DMS153 treated with DMSO at 0.1 percent for 48 hours (cell line): ENCODE measurements at regions not wholly inside any gene's neighbourhood (a gene's known extent, or its start where the extent isn't known, plus 50 kb on each side); places are given as distances from the start of the nearest gene placed in this dataset.

ENCODE experiments used
- DNase-seq: peaks from one replicate; lab custom pipeline; 2025; ENCODE audit not compliant: unreplicated experiment; lab: John Stamatoyannopoulos, UW

- no peak for DNase-seq
These were observed 314.6 kb upstream of the STT3B start for GRCh38 chr3:31218082-31218481.

DNA sequence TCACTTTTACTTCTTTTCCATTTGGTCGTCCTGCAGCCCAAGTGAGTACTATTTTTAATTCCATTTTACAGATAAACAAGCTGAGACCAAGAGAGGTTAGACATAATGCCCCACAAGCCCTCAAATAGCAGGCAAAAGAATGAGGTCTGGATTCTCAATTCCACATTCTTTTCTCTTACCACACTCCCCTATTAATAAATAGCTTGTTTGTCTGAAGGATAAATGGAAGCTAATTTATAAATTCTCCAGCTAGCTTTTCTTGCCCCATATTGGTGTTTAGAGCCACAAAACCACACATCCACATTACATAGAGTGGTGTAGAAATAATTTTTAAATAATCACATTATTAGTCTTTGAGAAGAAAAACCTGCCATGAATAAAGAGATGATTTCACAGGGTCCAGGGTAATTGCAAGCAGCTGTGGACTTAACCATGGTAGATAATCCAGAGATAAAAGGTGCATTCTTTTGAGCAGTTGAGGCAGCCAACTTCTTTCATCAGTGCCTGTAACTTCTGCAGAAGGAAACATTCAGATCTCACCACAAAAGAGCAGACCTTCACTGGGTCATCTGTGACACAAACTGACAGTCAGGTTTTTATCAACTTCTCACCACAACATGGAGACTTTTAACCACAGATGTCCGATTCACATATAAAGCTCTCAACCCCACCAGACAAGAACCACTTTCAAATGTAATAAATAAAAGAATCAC is 313.4 kb upstream of the STT3B start:
- DNase-seq = no peak

GRCh38 chr3:31220431-31220830 is 312.3 kb upstream of the STT3B start:
- no peak for DNase-seq

GRCh38 chr3:31223278-31223677 is 309.4 kb upstream of the STT3B start:
- DNase-seq = no peak

DNA sequence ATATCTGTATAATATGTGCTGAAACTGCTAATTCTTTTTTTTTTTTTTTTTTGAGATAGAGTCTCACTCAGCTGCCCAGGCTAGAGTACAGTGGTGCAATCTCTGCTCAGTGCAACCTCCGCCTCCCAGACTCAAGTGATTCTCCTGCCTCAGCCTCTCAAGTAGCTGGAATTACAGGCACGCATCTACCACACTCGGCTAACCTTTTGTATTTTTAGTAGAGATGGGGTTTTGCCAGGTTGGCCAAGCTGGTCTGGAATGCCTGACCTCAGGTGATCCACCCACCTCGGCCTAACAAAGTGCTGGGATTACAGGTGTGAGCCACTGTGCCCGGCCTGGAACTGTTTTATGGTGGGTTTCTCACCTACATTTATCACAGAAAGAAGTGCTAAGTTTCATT is 307.8 kb upstream of the STT3B start:
- DNase-seq = no peak

DNA sequence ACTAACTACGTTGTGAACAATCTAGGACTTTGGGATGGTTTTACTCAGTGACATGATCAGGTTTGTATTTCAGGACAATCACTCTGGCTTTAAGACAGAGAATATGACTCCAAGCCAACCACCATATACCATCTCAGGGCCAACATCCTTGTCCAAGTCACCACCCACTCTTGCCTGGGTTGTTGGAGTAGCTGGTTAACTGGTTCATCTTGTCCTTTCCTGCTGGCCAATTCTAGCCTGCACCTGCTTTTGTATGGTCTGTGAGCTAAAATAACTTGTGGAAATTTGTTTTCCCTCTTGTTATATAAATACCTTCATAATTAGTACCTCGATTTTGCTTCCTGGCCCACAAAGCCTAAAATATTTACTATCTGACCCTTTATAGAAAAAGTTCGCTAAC is 306.8 kb upstream of the STT3B start:
- DNase-seq = no peak

DNA sequence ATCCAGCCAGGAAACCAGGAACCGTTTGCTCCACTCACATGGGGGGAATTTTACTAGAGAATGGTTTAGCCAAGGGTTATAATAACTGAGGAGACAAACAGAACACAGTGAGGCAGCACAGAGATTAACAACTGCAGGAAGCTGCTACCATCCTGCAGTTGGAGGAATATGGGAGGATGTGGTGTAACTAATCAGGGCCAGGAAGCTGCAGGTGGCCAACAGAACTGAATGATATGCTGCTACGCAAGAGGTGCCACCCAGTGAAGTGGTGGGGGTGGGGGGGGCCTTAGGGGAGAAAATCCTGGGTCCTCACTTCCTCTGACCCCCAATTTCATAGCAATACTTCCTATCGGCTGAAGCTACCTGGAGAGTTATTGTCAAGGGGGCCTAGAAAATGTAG is 306.4 kb upstream of the STT3B start:
- no peak for DNase-seq

GRCh38 chr3:31227131-31227562 is 305.6 kb upstream of the STT3B start:
- no peak for DNase-seq

DNA sequence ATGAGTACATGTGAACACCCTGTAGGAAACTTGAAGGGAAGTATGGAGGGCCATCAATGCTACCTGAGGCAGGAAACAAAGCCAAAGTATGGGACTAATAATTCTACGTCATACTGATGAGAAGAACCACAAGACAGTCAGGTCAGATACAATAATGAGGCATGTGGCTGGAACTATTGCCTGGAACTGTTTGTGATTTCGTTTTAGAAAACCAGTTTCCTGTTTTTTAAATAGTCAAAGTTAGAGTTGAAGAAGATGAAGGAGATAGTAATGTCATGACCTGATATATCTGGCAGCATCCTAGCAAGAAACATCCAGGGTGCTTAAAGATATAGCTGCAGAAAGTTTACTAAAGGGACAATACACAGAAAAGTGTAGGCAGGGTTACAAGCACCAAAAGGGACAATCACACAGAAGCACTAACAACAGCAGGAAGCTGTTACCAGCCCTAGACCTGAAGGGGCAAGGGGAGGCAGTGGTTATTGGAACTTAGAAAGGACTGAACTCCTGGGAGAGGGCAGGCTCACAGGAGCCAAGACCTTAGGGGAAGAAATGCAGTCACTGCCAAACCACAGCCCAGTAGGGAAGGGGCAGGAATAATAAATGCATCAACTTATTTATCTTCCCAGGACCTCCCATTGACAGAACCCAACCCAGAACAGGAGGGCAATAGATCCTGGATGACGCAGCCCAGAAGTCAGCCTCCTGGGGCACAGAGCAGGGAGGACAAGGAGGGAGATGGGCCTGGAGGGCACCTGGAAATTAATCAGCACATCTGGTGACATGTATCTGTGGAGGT is 302.1 kb upstream of the STT3B start:
- DNase-seq = no peak

- no peak for DNase-seq
These were observed 300.4 kb upstream of the STT3B start for GRCh38 chr3:31232055-31233025.

GRCh38 chr3:31234145-31234544 is 298.6 kb upstream of the STT3B start:
- no peak for DNase-seq

DNA sequence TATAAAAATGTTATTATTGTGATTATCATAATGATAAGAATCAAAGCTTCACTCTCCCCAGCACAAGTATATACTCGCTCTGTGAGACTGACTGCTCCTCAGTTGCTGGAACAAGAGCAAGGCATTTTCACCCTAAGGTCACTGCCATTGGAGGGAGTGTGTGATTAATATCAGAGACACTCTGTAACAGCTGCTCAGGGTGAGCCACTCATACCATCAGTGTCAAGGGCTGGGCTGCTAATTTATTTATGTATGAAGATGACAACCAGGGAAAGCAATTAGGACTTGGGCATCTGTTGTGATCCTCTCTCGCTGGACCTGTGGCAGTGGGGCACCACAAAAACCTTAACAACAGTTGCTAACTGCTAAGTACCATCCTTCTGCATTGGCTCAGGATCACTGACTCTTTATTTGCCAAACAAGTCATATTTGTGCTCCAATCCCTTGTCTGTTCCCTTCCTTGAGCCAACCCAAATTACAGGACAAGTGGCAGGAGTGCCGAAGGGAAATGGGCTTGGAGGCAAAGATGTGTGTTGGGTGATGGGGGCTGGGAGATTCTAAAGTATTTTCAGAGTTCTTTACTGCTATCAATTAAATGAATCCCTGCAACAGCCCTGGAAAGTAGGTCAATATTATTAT is 297.5 kb upstream of the STT3B start:
- no peak for DNase-seq

DNA sequence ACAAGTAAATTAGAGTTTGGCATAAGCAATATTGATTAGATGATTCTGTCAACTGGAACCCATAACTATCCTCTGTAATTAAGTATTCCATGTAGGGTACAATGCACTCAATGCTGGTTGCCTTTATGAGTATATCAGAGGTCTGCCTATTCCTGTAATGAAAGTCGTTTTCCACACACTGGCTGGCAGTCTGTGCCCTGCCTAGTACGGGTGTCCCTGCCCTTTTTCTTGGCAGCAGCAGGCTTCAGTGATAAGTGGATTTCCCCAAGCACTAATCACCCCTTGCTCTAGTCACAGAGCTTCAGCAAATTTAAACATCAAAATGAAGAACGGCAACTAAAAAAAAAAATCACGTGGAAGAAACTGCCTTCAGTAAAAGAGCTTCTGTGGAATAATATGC is 294.8 kb upstream of the STT3B start:
- DNase-seq = no peak

- no peak for DNase-seq
These were observed 292.7 kb upstream of the STT3B start for GRCh38 chr3:31240013-31240412.

- DNase-seq = no peak
These were observed 292.3 kb upstream of the STT3B start for GRCh38 chr3:31240466-31240865.

- no peak for DNase-seq
These were observed 291.9 kb upstream of the STT3B start for GRCh38 chr3:31240874-31241273.

GRCh38 chr3:31241533-31241932 is 291.2 kb upstream of the STT3B start:
- no peak for DNase-seq

DNA sequence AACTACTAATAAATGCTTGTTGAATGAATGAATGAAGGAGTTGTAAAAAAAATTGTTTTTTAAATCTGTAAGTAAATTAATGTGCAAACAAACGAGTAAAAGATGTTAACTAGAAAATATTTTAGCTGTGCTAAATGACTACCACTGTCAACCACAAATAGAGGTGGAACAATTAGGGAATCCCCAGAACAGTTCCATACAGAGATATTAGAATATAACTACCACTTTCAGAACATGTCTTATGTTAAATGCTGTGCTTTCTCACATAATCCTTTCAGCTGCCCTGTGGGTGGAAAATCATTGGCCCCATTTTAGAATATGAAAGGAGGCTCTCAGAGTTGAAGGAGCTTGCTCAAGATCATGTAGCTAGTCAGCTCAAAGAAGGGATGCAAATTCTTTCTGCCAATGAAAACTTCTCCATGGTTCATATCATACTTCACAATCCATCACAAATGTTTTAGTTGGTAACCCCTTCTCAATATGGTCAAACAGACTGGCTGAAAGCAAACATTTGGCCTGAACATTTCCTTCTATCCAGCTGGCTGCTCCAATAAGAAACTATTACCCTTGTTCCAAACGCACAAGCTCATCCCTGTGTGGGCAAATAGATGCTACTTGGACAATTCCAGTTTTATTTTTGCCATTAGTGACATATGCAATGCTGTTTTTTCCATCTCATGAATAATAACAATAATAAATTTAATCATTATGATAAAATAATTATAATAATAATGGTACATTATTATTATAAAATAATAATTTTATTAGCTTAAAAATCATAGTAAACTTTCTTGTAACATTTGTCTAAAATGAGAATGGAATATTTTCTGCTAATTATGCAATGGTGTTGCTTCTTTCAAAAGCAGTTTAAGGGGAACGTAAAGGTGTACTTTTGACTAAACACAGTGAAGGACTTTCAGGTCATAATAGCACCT is 290.4 kb upstream of the STT3B start:
- DNase-seq = no peak

DNA sequence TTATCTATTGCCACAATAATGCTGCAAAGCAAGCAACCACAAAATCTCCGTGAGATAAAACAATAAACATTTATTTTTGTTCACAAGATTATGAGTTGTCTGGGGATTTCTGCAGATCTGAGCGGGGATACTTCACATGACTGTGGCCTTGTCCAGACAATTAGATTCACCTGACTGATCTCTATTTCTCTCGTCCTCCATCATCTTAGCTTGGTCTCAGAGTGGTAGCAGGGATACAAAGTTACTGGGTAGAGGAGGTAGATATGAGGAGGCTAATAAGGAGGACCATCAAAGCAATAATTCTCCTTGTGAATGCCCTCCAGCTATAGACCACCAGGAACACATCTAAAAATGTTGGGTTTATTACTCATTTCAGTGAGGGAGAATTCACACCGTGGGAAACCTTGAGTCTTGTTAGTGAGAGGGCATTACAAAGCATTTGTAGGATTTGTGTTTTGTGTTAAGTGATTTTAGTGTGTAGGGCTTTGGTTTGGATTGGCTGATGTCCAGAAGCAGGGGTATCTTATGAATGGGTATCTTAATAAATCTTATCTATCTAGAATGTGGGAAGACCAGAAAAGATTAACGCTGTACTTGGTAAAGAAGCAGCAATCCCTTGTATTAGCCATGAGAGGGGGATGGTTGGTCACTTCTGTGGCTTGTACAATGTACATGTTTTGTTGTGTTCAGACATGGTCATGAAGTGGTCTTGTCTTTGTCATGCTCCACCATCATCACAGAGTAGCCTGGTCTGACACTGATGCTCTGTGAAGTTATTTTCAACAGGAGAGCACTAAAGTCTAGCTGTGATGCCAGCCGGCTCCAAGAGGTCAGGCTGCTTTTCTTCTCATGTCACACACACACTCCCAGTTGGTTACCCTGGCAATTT is 287.6 kb upstream of the STT3B start:
- no peak for DNase-seq
